ENCODE measurements at regions not wholly inside any gene's neighbourhood (a gene's known extent, or its start where the extent isn't known, plus 50 kb on each side); places are given as distances from the start of the nearest gene placed in this dataset.

- TF ChIP-seq CTCF (IDR thresholded peaks at IDR 0.05; ENCODE audit: poor library complexity): no peak
- TF ChIP-seq EZH2 (IDR thresholded peaks at IDR 0.05; ENCODE audit: borderline replicate concordance): no peak
These were observed 142.8 kb downstream of the DLL1 start for GRCh38 chr6:170147832-170148708.
